Astrocyte (in vitro differentiated cells and primary cell): ENCODE measurements at regions not wholly inside any gene's neighbourhood (a gene's known extent, or its start where the extent isn't known, plus 50 kb on each side); places are given as distances from the start of the nearest gene placed in this dataset.

Source experiments
- DNase-seq: peaks from one replicate; pipeline ENCODE4 v3.0.0-alpha.2; 2010; ENCODE audit warnings: low read depth
- FAIRE-seq: peaks from 2 replicates; lab custom pipeline; 2011; peaks lifted over from hg19 to GRCh38; lab: Jason Lieb, UNC
- H2AFZ ChIP-seq: 2 replicates; pipeline ENCODE4 v1.6.0; 2012; ENCODE audit warnings: low read depth, low read length, inconsistent platforms
- H3K27ac ChIP-seq: 2 replicates; pipeline ENCODE4 v1.5.1; 2011; ENCODE audit warnings: low read depth, low read length, inconsistent platforms
- H3K27me3 ChIP-seq: 2 replicates; pipeline ENCODE4 v1.6.0; 2011; ENCODE audit warnings: low read length, inconsistent platforms; ENCODE audit not compliant: insufficient read depth
- H3K36me3 ChIP-seq: 2 replicates; pipeline ENCODE4 v1.5.1; 2011; ENCODE audit warnings: low read length, inconsistent platforms; ENCODE audit not compliant: insufficient read depth
- H3K4me1 ChIP-seq: 2 replicates; pipeline ENCODE4 v1.5.1; 2011; ENCODE audit warnings: low read length, inconsistent platforms; ENCODE audit not compliant: insufficient read depth
- H3K4me2 ChIP-seq: 2 replicates; pipeline ENCODE4 v1.6.0; 2012; ENCODE audit warnings: low read length, inconsistent platforms
- H3K4me3 ChIP-seq: 2 replicates; pipeline ENCODE4 v1.5.1; 2011; ENCODE audit warnings: low read depth, mild to moderate bottlenecking, low read length, inconsistent platforms; ENCODE audit not compliant: insufficient read depth
- H3K79me2 ChIP-seq: 2 replicates; pipeline ENCODE4 v1.6.0; 2012; ENCODE audit warnings: mild to moderate bottlenecking, low read length, inconsistent platforms; ENCODE audit not compliant: insufficient read depth
- H3K9ac ChIP-seq: 2 replicates; pipeline ENCODE4 v1.6.0; 2012; ENCODE audit warnings: mild to moderate bottlenecking, low read length, inconsistent platforms
- H3K9me3 ChIP-seq: 2 replicates; pipeline ENCODE4 v1.5.1; 2012; ENCODE audit warnings: low read depth, mild to moderate bottlenecking, low read length, inconsistent platforms; ENCODE audit not compliant: insufficient read depth
- H4K20me1 ChIP-seq: 2 replicates; pipeline ENCODE4 v1.6.0; 2012; ENCODE audit warnings: low read length, inconsistent platforms; ENCODE audit not compliant: insufficient read depth
- H3K27ac Mint-ChIP-seq: one replicate; pipeline ENCODE4 v1.8.0; 2021; ENCODE audit warnings: mild to moderate bottlenecking, mixed read lengths; ENCODE audit not compliant: unreplicated experiment
- H3K27me3 Mint-ChIP-seq: one replicate; pipeline ENCODE4 v1.8.0; 2021; ENCODE audit warnings: low read depth, mixed read lengths; ENCODE audit not compliant: unreplicated experiment
- H3K36me3 Mint-ChIP-seq: one replicate; pipeline ENCODE4 v1.8.0; 2021; ENCODE audit warnings: low read depth, mixed read lengths; ENCODE audit not compliant: unreplicated experiment
- H3K4me1 Mint-ChIP-seq: one replicate; pipeline ENCODE4 v1.8.0; 2021; ENCODE audit warnings: low read depth, mixed read lengths; ENCODE audit not compliant: unreplicated experiment
- H3K4me3 Mint-ChIP-seq: one replicate; pipeline ENCODE4 v1.8.0; 2021; ENCODE audit warnings: mild to moderate bottlenecking, moderate library complexity, mixed read lengths; ENCODE audit not compliant: unreplicated experiment
- H3K9me3 Mint-ChIP-seq: one replicate; pipeline ENCODE4 v1.8.0; 2021; ENCODE audit warnings: mild to moderate bottlenecking, mixed read lengths; ENCODE audit not compliant: unreplicated experiment
- EZH2 ChIP-seq: IDR thresholded peaks from 2 replicates; pipeline ENCODE4 v1.6.1; 2012; ENCODE audit warnings: mild to moderate bottlenecking, low read length, inconsistent platforms; ENCODE audit not compliant: insufficient read depth
- TF ChIP-seq, protein P1 (sequence below): IDR thresholded peaks from 2 replicates; pipeline ENCODE4 v1.5.1; 2011; ENCODE audit warnings: low read depth, mild to moderate bottlenecking, inconsistent platforms, low read length, moderate library complexity; ENCODE audit not compliant: insufficient read depth

DNA sequence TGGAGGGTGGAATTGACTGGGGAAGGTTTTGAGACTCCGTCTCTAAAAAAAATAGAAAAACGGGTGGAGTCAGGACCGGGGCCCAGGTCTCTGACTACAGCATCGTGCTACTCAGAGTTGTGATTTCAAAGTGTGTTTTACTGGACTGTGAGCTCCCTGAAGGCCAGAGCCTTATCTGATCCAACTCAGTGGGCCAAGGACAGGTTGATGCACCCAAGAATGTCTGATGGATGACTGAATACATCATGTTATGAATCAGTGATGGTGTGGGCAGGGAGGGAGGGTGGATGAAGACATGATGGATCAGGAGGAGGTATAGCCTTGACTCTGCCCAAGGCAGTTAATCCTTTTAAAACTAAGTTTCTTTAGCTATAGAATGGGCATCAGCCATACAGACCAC, 81.6 kb downstream of the FOXD2 start:
- no peak overlapping the region for H3K9ac ChIP-seq
- peaks cover 1% of the 10 kb centered on the region for H3K9me3 ChIP-seq
- Mint-ChIP-seq H3K36me3 (peaks cover 2% of the 10 kb centered on the region), H3K27ac (no peak overlapping the region), H3K9me3 (peaks cover 19% of the 10 kb centered on the region), H3K4me1 (peaks cover 2% of the 10 kb centered on the region), H3K4me3 (no peak overlapping the region), H3K27me3 (peaks cover 84% of the 10 kb centered on the region)
- DNase-seq (no peak), FAIRE-seq (no peak)
- no peaks in the 10 kb centered on the region for H3K36me3 ChIP-seq
- H2AFZ ChIP-seq = no peak overlapping the region
- no peaks in the 10 kb centered on the region for H4K20me1 ChIP-seq
- TF ChIP-seq, protein P1, sequence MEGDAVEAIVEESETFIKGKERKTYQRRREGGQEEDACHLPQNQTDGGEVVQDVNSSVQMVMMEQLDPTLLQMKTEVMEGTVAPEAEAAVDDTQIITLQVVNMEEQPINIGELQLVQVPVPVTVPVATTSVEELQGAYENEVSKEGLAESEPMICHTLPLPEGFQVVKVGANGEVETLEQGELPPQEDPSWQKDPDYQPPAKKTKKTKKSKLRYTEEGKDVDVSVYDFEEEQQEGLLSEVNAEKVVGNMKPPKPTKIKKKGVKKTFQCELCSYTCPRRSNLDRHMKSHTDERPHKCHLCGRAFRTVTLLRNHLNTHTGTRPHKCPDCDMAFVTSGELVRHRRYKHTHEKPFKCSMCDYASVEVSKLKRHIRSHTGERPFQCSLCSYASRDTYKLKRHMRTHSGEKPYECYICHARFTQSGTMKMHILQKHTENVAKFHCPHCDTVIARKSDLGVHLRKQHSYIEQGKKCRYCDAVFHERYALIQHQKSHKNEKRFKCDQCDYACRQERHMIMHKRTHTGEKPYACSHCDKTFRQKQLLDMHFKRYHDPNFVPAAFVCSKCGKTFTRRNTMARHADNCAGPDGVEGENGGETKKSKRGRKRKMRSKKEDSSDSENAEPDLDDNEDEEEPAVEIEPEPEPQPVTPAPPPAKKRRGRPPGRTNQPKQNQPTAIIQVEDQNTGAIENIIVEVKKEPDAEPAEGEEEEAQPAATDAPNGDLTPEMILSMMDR = no peak
- no peak for TF ChIP-seq EZH2
- H3K4me3 ChIP-seq = no peak overlapping the region
- H3K27me3 ChIP-seq = no peaks in the 10 kb centered on the region
- H3K4me1 ChIP-seq = peaks cover 3% of the 10 kb centered on the region
- H3K27ac ChIP-seq = no peak overlapping the region
- H3K79me2 ChIP-seq = no peaks in the 10 kb centered on the region
- no peak overlapping the region for H3K4me2 ChIP-seq

DNA sequence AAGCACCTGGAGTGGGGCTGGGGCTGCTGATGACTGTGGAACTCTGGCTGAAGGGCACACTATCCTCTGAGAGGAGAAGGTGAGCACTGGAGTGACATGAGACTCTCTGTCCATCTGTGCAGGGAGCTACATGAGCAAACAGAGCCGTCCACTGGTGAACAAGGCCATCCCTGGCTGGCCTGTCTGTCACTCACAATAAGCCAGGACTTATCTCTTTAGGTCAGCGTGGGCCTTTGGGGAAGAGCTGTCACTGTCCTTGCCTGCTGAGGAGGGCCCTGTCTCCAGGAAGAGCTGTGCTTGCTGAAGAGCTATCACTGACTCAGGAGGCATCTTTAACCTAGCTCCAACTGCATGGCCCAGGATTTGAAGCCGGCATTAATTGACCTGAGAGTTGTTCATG, 82.1 kb downstream of the FOXD2 start:
- Histone ChIP-seq H3K27me3 (peaks cover 1% of the 10 kb centered on the region), H3K36me3 (no peaks in the 10 kb centered on the region), H3K4me3 (no peak overlapping the region), H3K79me2 (no peaks in the 10 kb centered on the region), H3K4me2 (no peak overlapping the region), H3K27ac (no peak overlapping the region), H4K20me1 (no peaks in the 10 kb centered on the region), H2AFZ (no peak overlapping the region), H3K4me1 (peaks cover 3% of the 10 kb centered on the region), H3K9me3 (no peaks in the 10 kb centered on the region), H3K9ac (no peak overlapping the region)
- DNase-seq (no peak), FAIRE-seq (no peak)
- peaks cover 85% of the 10 kb centered on the region for H3K27me3 Mint-ChIP-seq
- H3K4me1 Mint-ChIP-seq = peaks cover 2% of the 10 kb centered on the region
- H3K9me3 Mint-ChIP-seq = peaks cover 15% of the 10 kb centered on the region
- TF ChIP-seq EZH2 = no peak
- TF ChIP-seq, protein P1 = no peak
- no peak overlapping the region for H3K27ac Mint-ChIP-seq
- no peak overlapping the region for H3K4me3 Mint-ChIP-seq
- peaks cover 2% of the 10 kb centered on the region for H3K36me3 Mint-ChIP-seq

GRCh38 chr1:47521034-47521881, 83.4 kb downstream of the FOXD2 start:
- no peaks in the 10 kb centered on the region for H3K9me3 ChIP-seq
- peaks cover 2% of the 10 kb centered on the region for H3K36me3 Mint-ChIP-seq
- H3K27me3 ChIP-seq = peaks cover 6% of the 10 kb centered on the region
- no peaks in the 10 kb centered on the region for H3K36me3 ChIP-seq
- no peak for TF ChIP-seq EZH2
- TF ChIP-seq, protein P1 = no peak
- H3K79me2 ChIP-seq = no peaks in the 10 kb centered on the region
- peak overlapping the region; percentile 35 for H3K4me2 ChIP-seq
- peaks cover 3% of the 10 kb centered on the region for H3K4me1 ChIP-seq
- FAIRE-seq = no peak
- no peak overlapping the region for H3K4me3 ChIP-seq
- peaks cover 88% of the 10 kb centered on the region for H3K27me3 Mint-ChIP-seq
- H3K27ac ChIP-seq = no peak overlapping the region
- H3K4me3 Mint-ChIP-seq = no peak overlapping the region
- DNase-seq = no peak
- no peak overlapping the region for H2AFZ ChIP-seq
- H3K9ac ChIP-seq = no peak overlapping the region
- no peaks in the 10 kb centered on the region for H4K20me1 ChIP-seq
- peaks cover 2% of the 10 kb centered on the region for H3K4me1 Mint-ChIP-seq
- peaks cover 15% of the 10 kb centered on the region for H3K9me3 Mint-ChIP-seq
- no peak overlapping the region for H3K27ac Mint-ChIP-seq
